Fibroblast of lung (primary cell): ENCODE measurements at regions not wholly inside any gene's neighbourhood (a gene's known extent, or its start where the extent isn't known, plus 50 kb on each side); places are given as distances from the start of the nearest gene placed in this dataset.

ENCODE experiments used
- DNase-seq, 2 donors: peaks; one replicate each; pipeline versions ENCODE4 v3.0.0 to v3.0.0-alpha.2; 2010; ENCODE audit warnings: low read depth in 2 of 2
- H2AFZ ChIP-seq: 2 replicates; pipeline ENCODE4 v1.5.1; 2012; ENCODE audit warnings: low read length, control low read depth, inconsistent platforms
- H3K27ac ChIP-seq: 2 replicates; pipeline ENCODE4 v1.5.1; 2011; ENCODE audit warnings: low read length, control low read depth; ENCODE audit not compliant: insufficient read depth
- H3K27me3 ChIP-seq: 2 replicates; pipeline ENCODE4 v1.5.1; 2011; ENCODE audit warnings: mild to moderate bottlenecking, low read length; ENCODE audit not compliant: control insufficient read depth, insufficient read depth
- H3K36me3 ChIP-seq: 2 replicates; pipeline ENCODE4 v1.5.1; 2011; ENCODE audit warnings: low read length; ENCODE audit not compliant: control insufficient read depth, insufficient read depth
- H3K4me1 ChIP-seq: 2 replicates; pipeline ENCODE4 v1.5.1; 2011; ENCODE audit warnings: low read length; ENCODE audit not compliant: control insufficient read depth, insufficient read depth; ENCODE audit errors: extremely low read depth
- H3K4me2 ChIP-seq: 2 replicates; pipeline ENCODE4 v1.5.1; 2011; ENCODE audit warnings: low read length, control low read depth; ENCODE audit not compliant: insufficient read depth; ENCODE audit errors: extremely low read depth
- H3K4me3 ChIP-seq, 4 experiments: fragments of 200-600 bp in 1 of 4; sonication (generic) in 1 of 4; replicated peaks in 1 of 4; 2 replicates each; pipeline ENCODE4 v1.5.1; 2011 to 2016; ENCODE audit warnings: low read length in 4 of 4, low read depth in 3 of 4, mild to moderate bottlenecking in 3 of 4, control low read depth in 2 of 4, inconsistent platforms in 1 of 4, mixed read lengths in 1 of 4; ENCODE audit not compliant: insufficient read depth in 1 of 4; ENCODE audit errors: control extremely low read depth in 1 of 4
- H3K79me2 ChIP-seq: 2 replicates; pipeline ENCODE4 v1.5.1; 2012; ENCODE audit warnings: mild to moderate bottlenecking, low read length, inconsistent platforms; ENCODE audit not compliant: control insufficient read depth, insufficient read depth
- H3K9ac ChIP-seq: 2 replicates; pipeline ENCODE4 v1.5.1; 2011; ENCODE audit warnings: mild to moderate bottlenecking, low read length, control low read depth; ENCODE audit not compliant: insufficient read depth
- H3K9me3 ChIP-seq: 2 replicates; pipeline ENCODE4 v1.5.1; 2012; ENCODE audit warnings: low read depth, low read length; ENCODE audit not compliant: control insufficient read depth, insufficient read depth
- H4K20me1 ChIP-seq: 2 replicates; pipeline ENCODE4 v1.5.1; 2011; ENCODE audit warnings: low read length; ENCODE audit not compliant: control insufficient read depth, insufficient read depth; ENCODE audit errors: extremely low read depth
- CTCF ChIP-seq, 2 donors: IDR thresholded peaks in 1 of 2; conservative IDR thresholded peaks in 1 of 2; 1 replicate in 1 of 2; 2 replicates in 1 of 2; pipeline ENCODE4 v1.5.1; 2011 to 2012; ENCODE audit warnings: low read length in 2 of 2, control low read depth in 1 of 2, inconsistent platforms in 1 of 2, low read depth in 1 of 2, mild to moderate bottlenecking in 1 of 2
- EZH2 ChIP-seq: IDR thresholded peaks from 2 replicates; pipeline ENCODE4 v1.5.1; 2012; ENCODE audit warnings: low read length, control low read depth, mild to moderate bottlenecking; ENCODE audit errors: missing control alignments

- no peak overlapping the region for H2AFZ ChIP-seq
- H3K9me3 ChIP-seq, result no peaks in the 10 kb centered on the region
- no peaks in the 10 kb centered on the region for H3K4me1 ChIP-seq
- no peaks in the 10 kb centered on the region for H3K27me3 ChIP-seq
- no peak overlapping the region for H3K4me3 ChIP-seq
- no peak for DNase-seq
- no peak overlapping the region for H3K27ac ChIP-seq
- no peak overlapping the region for H3K9ac ChIP-seq
- H3K36me3 ChIP-seq, result no peaks in the 10 kb centered on the region
- H3K4me2 ChIP-seq, result no peak overlapping the region
- TF ChIP-seq CTCF (conservative IDR thresholded peaks at IDR 0.05 in 1 of 2, IDR thresholded peaks at IDR 0.05 in 1 of 2; ENCODE audit: low read depth in 1 of 2, low read length in 2 of 2), result no peak
- TF ChIP-seq EZH2, result no peak
- H3K79me2 ChIP-seq, result no peaks in the 10 kb centered on the region
- no peaks in the 10 kb centered on the region for H4K20me1 ChIP-seq
These were observed 403.4 kb upstream of the SPRY2 start for GRCh38 chr13:80744147-80744914.

- Histone ChIP-seq H3K79me2 (no peaks in the 10 kb centered on the region), H3K27me3 (no peaks in the 10 kb centered on the region), H3K4me1 (no peaks in the 10 kb centered on the region), H2AFZ (no peak overlapping the region), H3K9ac (no peak overlapping the region), H3K4me3 (no peak overlapping the region), H3K4me2 (no peak overlapping the region), H3K36me3 (no peaks in the 10 kb centered on the region), H3K27ac (no peak overlapping the region), H3K9me3 (no peaks in the 10 kb centered on the region), H4K20me1 (no peaks in the 10 kb centered on the region)
- no peak for TF ChIP-seq EZH2
- TF ChIP-seq CTCF (conservative IDR thresholded peaks at IDR 0.05 in 1 of 2, IDR thresholded peaks at IDR 0.05 in 1 of 2; ENCODE audit: low read depth in 1 of 2, low read length in 2 of 2), result no peak
- DNase-seq, result peak in 1 of 2 donors; percentile 34
These were observed 401.1 kb upstream of the SPRY2 start for GRCh38 chr13:80742033-80742432.

GRCh38 chr13:80740071-80740470, 399.1 kb upstream of the SPRY2 start:
- no peaks in the 10 kb centered on the region for H4K20me1 ChIP-seq
- H3K9ac ChIP-seq, result no peak overlapping the region
- peak in 1 of 2 donors; percentile 23 for DNase-seq
- no peaks in the 10 kb centered on the region for H3K79me2 ChIP-seq
- no peak overlapping the region for H3K4me2 ChIP-seq
- no peak overlapping the region for H3K27ac ChIP-seq
- TF ChIP-seq CTCF (conservative IDR thresholded peaks at IDR 0.05 in 1 of 2, IDR thresholded peaks at IDR 0.05 in 1 of 2; ENCODE audit: low read depth in 1 of 2, low read length in 2 of 2) (no peak), EZH2 (no peak)
- H3K36me3 ChIP-seq, result no peaks in the 10 kb centered on the region
- H3K4me1 ChIP-seq, result no peaks in the 10 kb centered on the region
- no peaks in the 10 kb centered on the region for H3K9me3 ChIP-seq
- no peak overlapping the region for H2AFZ ChIP-seq
- H3K4me3 ChIP-seq, result no peak overlapping the region
- H3K27me3 ChIP-seq, result no peaks in the 10 kb centered on the region
